ENCODE measurements at regions not wholly inside any gene's neighbourhood (a gene's known extent, or its start where the extent isn't known, plus 50 kb on each side); places are given as distances from the start of the nearest gene placed in this dataset.
A peak's percentile ranks its signal among the peaks of the same experiment; 100 is the strongest.

GRCh38 chr3:27794211-27794610 is 72.1 kb upstream of the EOMES start:
- H3K9me3 Mint-ChIP-seq (ENCODE audit: unreplicated experiment), result no peaks in the 10 kb centered on the region
- no TSS peak for BruUV-seq (replicated peaks)

GRCh38 chr3:27796365-27796875 is 74.3 kb upstream of the EOMES start:
- BruUV-seq (replicated peaks), result no TSS peak
- no peak overlapping the region for H3K4me3 Mint-ChIP-seq (ENCODE audit: unreplicated experiment)
- no peak for TF ChIP-seq CTCF (IDR thresholded peaks at IDR 0.05; ENCODE audit: unreplicated experiment)
- peak; percentile 39 for DNase-seq (ENCODE audit: unreplicated experiment)
- ChIA-PET CTCF (interaction anchor here (0.5 to 1.0 kb wide), 2 partner anchors 34 to 85 kb away, joined by 3 to 5 read pairs; no protein-coding TSS in a partner anchor), POLR2A (interaction anchor here (0.6 kb wide), 1 partner anchor 9 kb away, joined by 5 read pairs; no protein-coding TSS in a partner anchor)
- no peaks in the 10 kb centered on the region for H3K9me3 Mint-ChIP-seq (ENCODE audit: unreplicated experiment)
- H3K36me3 Mint-ChIP-seq (ENCODE audit: insufficient read depth, unreplicated experiment), result no peaks in the 10 kb centered on the region
- no peaks in the 10 kb centered on the region for H3K27me3 Mint-ChIP-seq (ENCODE audit: insufficient read depth, unreplicated experiment)
- H3K4me1 Mint-ChIP-seq (ENCODE audit: insufficient read depth, unreplicated experiment), result no peaks in the 10 kb centered on the region
- H3K27ac Mint-ChIP-seq (ENCODE audit: low read depth, unreplicated experiment), result no peak overlapping the region
- intact Hi-C loops (cut with micrococcal nuclease), result no loop called here

More at GRCh38 chr3:27794211-27794610, 72.1 kb upstream of the EOMES start:
- Mint-ChIP-seq H3K4me3 (ENCODE audit: unreplicated experiment) (no peak overlapping the region), H3K4me1 (ENCODE audit: insufficient read depth, unreplicated experiment) (no peaks in the 10 kb centered on the region), H3K27me3 (ENCODE audit: insufficient read depth, unreplicated experiment) (no peaks in the 10 kb centered on the region), H3K36me3 (ENCODE audit: insufficient read depth, unreplicated experiment) (no peaks in the 10 kb centered on the region), H3K27ac (ENCODE audit: low read depth, unreplicated experiment) (no peak overlapping the region)
- POLR2A ChIA-PET, result no interaction called here
- CTCF ChIA-PET, result no interaction called here
- no peak for TF ChIP-seq CTCF (IDR thresholded peaks at IDR 0.05; ENCODE audit: unreplicated experiment)
- DNase-seq (ENCODE audit: unreplicated experiment), result no peak
- intact Hi-C loops (cut with micrococcal nuclease), result no loop called here

- no peak for TF ChIP-seq CTCF (IDR thresholded peaks at IDR 0.05; ENCODE audit: unreplicated experiment)
- no peak overlapping the region for H3K4me3 Mint-ChIP-seq (ENCODE audit: unreplicated experiment)
- DNase-seq (ENCODE audit: unreplicated experiment), result no peak
- ChIA-PET POLR2A (interaction anchor here (0.6 kb wide), 1 partner anchor 837 kb away, joined by 3 read pairs; no protein-coding TSS in a partner anchor), CTCF (no interaction called here)
- H3K4me1 Mint-ChIP-seq (ENCODE audit: insufficient read depth, unreplicated experiment), result no peaks in the 10 kb centered on the region
- no peaks in the 10 kb centered on the region for H3K36me3 Mint-ChIP-seq (ENCODE audit: insufficient read depth, unreplicated experiment)
- no peaks in the 10 kb centered on the region for H3K27me3 Mint-ChIP-seq (ENCODE audit: insufficient read depth, unreplicated experiment)
- no TSS peak for BruUV-seq (replicated peaks)
- no peak overlapping the region for H3K27ac Mint-ChIP-seq (ENCODE audit: low read depth, unreplicated experiment)
- intact Hi-C loops (cut with micrococcal nuclease), result no loop called here
- no peaks in the 10 kb centered on the region for H3K9me3 Mint-ChIP-seq (ENCODE audit: unreplicated experiment)
These were observed 75.7 kb upstream of the EOMES start for GRCh38 chr3:27797773-27798172.

DNA sequence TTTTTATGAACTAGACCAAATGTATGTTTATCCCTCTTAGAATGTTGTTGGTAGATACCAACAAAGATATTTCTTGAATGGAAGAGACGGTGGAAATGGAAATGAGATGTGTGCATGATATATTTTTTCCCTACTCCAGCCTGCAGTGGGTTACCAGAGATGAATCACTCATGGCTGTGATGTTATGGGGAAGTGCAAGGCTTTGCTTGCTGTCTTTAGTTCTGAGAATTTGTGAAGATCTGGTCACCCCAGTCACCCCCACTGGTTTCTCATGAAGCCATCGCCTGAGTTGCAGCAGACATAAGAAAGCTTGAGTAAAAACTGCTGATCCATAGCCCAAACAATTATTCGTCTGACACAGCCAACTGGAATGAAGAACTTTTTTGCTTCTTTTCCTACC is 78.1 kb upstream of the EOMES start:
- CTCF ChIA-PET, result no interaction called here
- H3K36me3 Mint-ChIP-seq (ENCODE audit: insufficient read depth, unreplicated experiment), result no peaks in the 10 kb centered on the region
- intact Hi-C loops (cut with micrococcal nuclease), result no loop called here
- BruUV-seq (replicated peaks), result no TSS peak
- H3K4me3 Mint-ChIP-seq (ENCODE audit: unreplicated experiment), result no peak overlapping the region
- no peak overlapping the region for H3K27ac Mint-ChIP-seq (ENCODE audit: low read depth, unreplicated experiment)
- H3K9me3 Mint-ChIP-seq (ENCODE audit: unreplicated experiment), result no peaks in the 10 kb centered on the region
- DNase-seq (ENCODE audit: unreplicated experiment), result no peak
- peaks cover 6% of the 10 kb centered on the region for H3K4me1 Mint-ChIP-seq (ENCODE audit: insufficient read depth, unreplicated experiment)
- H3K27me3 Mint-ChIP-seq (ENCODE audit: insufficient read depth, unreplicated experiment), result no peaks in the 10 kb centered on the region
- POLR2A ChIA-PET, result interaction anchor here (0.6 kb wide), 1 partner anchor 496 kb away, joined by 3 read pairs; no protein-coding TSS in a partner anchor
- TF ChIP-seq CTCF (IDR thresholded peaks at IDR 0.05; ENCODE audit: unreplicated experiment), result no peak
